ENCODE measurements at regions not wholly inside any gene's neighbourhood (a gene's known extent, or its start where the extent isn't known, plus 50 kb on each side); places are given as distances from the start of the nearest gene placed in this dataset.
"Not testable (repeated sequence)": the region's sequence is repeated elsewhere in the genome, so short reads cannot be mapped to it uniquely, and the experiment has no call there.

- Histone ChIP-seq H3K36me3 (ENCODE audit: control insufficient read depth, insufficient read depth, low read length) (no peaks in the 10 kb centered on the region), H3K4me1 (ENCODE audit: control insufficient read depth, insufficient read depth, low read length) (no peaks in the 10 kb centered on the region), H3K9ac (ENCODE audit: low read depth, low read length) (no peak overlapping the region), H3K27me3 (ENCODE audit: control insufficient read depth, insufficient read depth, low read length) (no peaks in the 10 kb centered on the region), H3K4me3 (ENCODE audit: low read depth, low read length) (no peak overlapping the region), H3K9me3 (ENCODE audit: control insufficient read depth, insufficient read depth, low read length) (no peaks in the 10 kb centered on the region)
These were observed 323.1 kb downstream of the TMX3 start for GRCh38 chr18:68391801-68392200.

- Histone ChIP-seq H3K4me3 (ENCODE audit: low read depth, low read length) (no peak overlapping the region), H3K4me1 (ENCODE audit: control insufficient read depth, insufficient read depth, low read length) (no peaks in the 10 kb centered on the region), H3K9ac (ENCODE audit: low read depth, low read length) (no peak overlapping the region), H3K27me3 (ENCODE audit: control insufficient read depth, insufficient read depth, low read length) (no peaks in the 10 kb centered on the region), H3K9me3 (ENCODE audit: control insufficient read depth, insufficient read depth, low read length) (no peaks in the 10 kb centered on the region), H3K36me3 (ENCODE audit: control insufficient read depth, insufficient read depth, low read length) (no peaks in the 10 kb centered on the region)
These were observed 327.7 kb downstream of the TMX3 start for GRCh38 chr18:68387246-68387645.

GRCh38 chr18:68383979-68384378 lies 330.9 kb downstream of the TMX3 start:
- H3K4me3 ChIP-seq (ENCODE audit: low read depth, low read length); H3K36me3 ChIP-seq (ENCODE audit: control insufficient read depth, insufficient read depth, low read length); H3K9me3 ChIP-seq (ENCODE audit: control insufficient read depth, insufficient read depth, low read length); H3K4me1 ChIP-seq (ENCODE audit: control insufficient read depth, insufficient read depth, low read length); H3K27me3 ChIP-seq (ENCODE audit: control insufficient read depth, insufficient read depth, low read length); H3K9ac ChIP-seq (ENCODE audit: low read depth, low read length): not testable (repeated sequence)

GRCh38 chr18:68376926-68377325 lies 338.0 kb downstream of the TMX3 start:
- Histone ChIP-seq H3K9me3 (ENCODE audit: control insufficient read depth, insufficient read depth, low read length) (no peaks in the 10 kb centered on the region), H3K4me1 (ENCODE audit: control insufficient read depth, insufficient read depth, low read length) (no peaks in the 10 kb centered on the region), H3K9ac (ENCODE audit: low read depth, low read length) (no peak overlapping the region), H3K36me3 (ENCODE audit: control insufficient read depth, insufficient read depth, low read length) (no peaks in the 10 kb centered on the region), H3K27me3 (ENCODE audit: control insufficient read depth, insufficient read depth, low read length) (no peaks in the 10 kb centered on the region), H3K4me3 (ENCODE audit: low read depth, low read length) (no peak overlapping the region)

- no peaks in the 10 kb centered on the region for H3K27me3 ChIP-seq (ENCODE audit: control insufficient read depth, insufficient read depth, low read length)
- H3K4me1 ChIP-seq (ENCODE audit: control insufficient read depth, insufficient read depth, low read length), result no peaks in the 10 kb centered on the region
- H3K9ac ChIP-seq (ENCODE audit: low read depth, low read length), result no peak overlapping the region
- no peaks in the 10 kb centered on the region for H3K36me3 ChIP-seq (ENCODE audit: control insufficient read depth, insufficient read depth, low read length)
- no peak overlapping the region for H3K4me3 ChIP-seq (ENCODE audit: low read depth, low read length)
- peaks cover 8% of the 10 kb centered on the region for H3K9me3 ChIP-seq (ENCODE audit: control insufficient read depth, insufficient read depth, low read length)
These were observed 352.0 kb downstream of the TMX3 start for GRCh38 chr18:68362907-68363306.

- peaks cover 10% of the 10 kb centered on the region for H3K9me3 ChIP-seq (ENCODE audit: control insufficient read depth, insufficient read depth, low read length)
- no peak overlapping the region for H3K4me3 ChIP-seq (ENCODE audit: low read depth, low read length)
- no peaks in the 10 kb centered on the region for H3K36me3 ChIP-seq (ENCODE audit: control insufficient read depth, insufficient read depth, low read length)
- H3K27me3 ChIP-seq (ENCODE audit: control insufficient read depth, insufficient read depth, low read length), result no peaks in the 10 kb centered on the region
- no peaks in the 10 kb centered on the region for H3K4me1 ChIP-seq (ENCODE audit: control insufficient read depth, insufficient read depth, low read length)
- H3K9ac ChIP-seq (ENCODE audit: low read depth, low read length), result no peak overlapping the region
These were observed 359.3 kb downstream of the TMX3 start for GRCh38 chr18:68355637-68356036.

GRCh38 chr18:68354176-68354575 lies 360.7 kb downstream of the TMX3 start:
- Histone ChIP-seq H3K27me3 (ENCODE audit: control insufficient read depth, insufficient read depth, low read length) (no peaks in the 10 kb centered on the region), H3K4me3 (ENCODE audit: low read depth, low read length) (no peak overlapping the region), H3K9me3 (ENCODE audit: control insufficient read depth, insufficient read depth, low read length) (peaks cover 10% of the 10 kb centered on the region), H3K36me3 (ENCODE audit: control insufficient read depth, insufficient read depth, low read length) (no peaks in the 10 kb centered on the region), H3K4me1 (ENCODE audit: control insufficient read depth, insufficient read depth, low read length) (no peaks in the 10 kb centered on the region), H3K9ac (ENCODE audit: low read depth, low read length) (no peak overlapping the region)

GRCh38 chr18:68342039-68342659 lies 372.8 kb downstream of the TMX3 start:
- no peaks in the 10 kb centered on the region for H3K9me3 ChIP-seq (ENCODE audit: control insufficient read depth, insufficient read depth, low read length)
- H3K9ac ChIP-seq (ENCODE audit: low read depth, low read length), result no peak overlapping the region
- H3K4me1 ChIP-seq (ENCODE audit: control insufficient read depth, insufficient read depth, low read length), result peaks cover 4% of the 10 kb centered on the region
- no peaks in the 10 kb centered on the region for H3K27me3 ChIP-seq (ENCODE audit: control insufficient read depth, insufficient read depth, low read length)
- no peak overlapping the region for H3K4me3 ChIP-seq (ENCODE audit: low read depth, low read length)
- no peaks in the 10 kb centered on the region for H3K36me3 ChIP-seq (ENCODE audit: control insufficient read depth, insufficient read depth, low read length)

- Histone ChIP-seq H3K4me3 (ENCODE audit: low read depth, low read length) (no peak overlapping the region), H3K9me3 (ENCODE audit: control insufficient read depth, insufficient read depth, low read length) (no peaks in the 10 kb centered on the region), H3K36me3 (ENCODE audit: control insufficient read depth, insufficient read depth, low read length) (no peaks in the 10 kb centered on the region), H3K27me3 (ENCODE audit: control insufficient read depth, insufficient read depth, low read length) (no peaks in the 10 kb centered on the region), H3K4me1 (ENCODE audit: control insufficient read depth, insufficient read depth, low read length) (peaks cover 4% of the 10 kb centered on the region), H3K9ac (ENCODE audit: low read depth, low read length) (no peak overlapping the region)
These were observed 374.3 kb downstream of the TMX3 start for GRCh38 chr18:68340606-68341005.

GRCh38 chr18:68330658-68331057 lies 384.2 kb downstream of the TMX3 start:
- Histone ChIP-seq H3K9me3 (ENCODE audit: control insufficient read depth, insufficient read depth, low read length) (no peaks in the 10 kb centered on the region), H3K27me3 (ENCODE audit: control insufficient read depth, insufficient read depth, low read length) (no peaks in the 10 kb centered on the region), H3K9ac (ENCODE audit: low read depth, low read length) (no peak overlapping the region), H3K36me3 (ENCODE audit: control insufficient read depth, insufficient read depth, low read length) (no peaks in the 10 kb centered on the region), H3K4me3 (ENCODE audit: low read depth, low read length) (no peak overlapping the region), H3K4me1 (ENCODE audit: control insufficient read depth, insufficient read depth, low read length) (no peaks in the 10 kb centered on the region)

GRCh38 chr18:68323921-68324320 lies 391.0 kb downstream of the TMX3 start:
- Histone ChIP-seq H3K4me3 (ENCODE audit: low read depth, low read length) (no peak overlapping the region), H3K4me1 (ENCODE audit: control insufficient read depth, insufficient read depth, low read length) (no peaks in the 10 kb centered on the region), H3K9me3 (ENCODE audit: control insufficient read depth, insufficient read depth, low read length) (no peaks in the 10 kb centered on the region), H3K36me3 (ENCODE audit: control insufficient read depth, insufficient read depth, low read length) (no peaks in the 10 kb centered on the region), H3K9ac (ENCODE audit: low read depth, low read length) (no peak overlapping the region), H3K27me3 (ENCODE audit: control insufficient read depth, insufficient read depth, low read length) (no peaks in the 10 kb centered on the region)

- no peaks in the 10 kb centered on the region for H3K27me3 ChIP-seq (ENCODE audit: control insufficient read depth, insufficient read depth, low read length)
- H3K4me1 ChIP-seq (ENCODE audit: control insufficient read depth, insufficient read depth, low read length), result no peaks in the 10 kb centered on the region
- H3K9ac ChIP-seq (ENCODE audit: low read depth, low read length), result no peak overlapping the region
- no peak overlapping the region for H3K4me3 ChIP-seq (ENCODE audit: low read depth, low read length)
- H3K36me3 ChIP-seq (ENCODE audit: control insufficient read depth, insufficient read depth, low read length), result no peaks in the 10 kb centered on the region
- H3K9me3 ChIP-seq (ENCODE audit: control insufficient read depth, insufficient read depth, low read length), result no peaks in the 10 kb centered on the region
These were observed 398.3 kb downstream of the TMX3 start for GRCh38 chr18:68316636-68317035.
